ENCODE measurements at regions not wholly inside any gene's neighbourhood (a gene's known extent, or its start where the extent isn't known, plus 50 kb on each side); places are given as distances from the start of the nearest gene placed in this dataset.

DNA sequence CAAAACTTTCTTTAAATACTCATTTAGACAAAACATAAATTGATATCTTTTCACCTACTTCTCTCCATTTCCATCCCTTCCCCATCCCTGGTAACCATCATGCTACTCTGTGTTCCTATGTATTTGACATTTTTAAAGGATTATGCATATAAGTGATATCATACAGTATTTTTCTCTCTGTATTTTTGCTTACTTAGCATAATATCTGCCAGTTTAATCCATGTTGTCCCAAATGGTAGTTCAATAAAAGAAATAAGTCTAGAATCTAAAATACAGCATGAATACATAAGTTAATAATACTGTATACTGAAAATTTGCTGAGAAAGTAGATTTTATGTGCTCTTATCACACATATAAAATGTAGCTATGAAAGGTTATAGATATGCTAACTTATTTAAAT, 190.3 kb upstream of the NAV3 start:
- no peaks in the 10 kb centered on the region for H3K9me3 ChIP-seq
- intact Hi-C loops (cut with DNase I, micrococcal nuclease), result no loop called here
- H3K36me3 ChIP-seq (ENCODE audit: low read depth), result no peaks in the 10 kb centered on the region
- H3K4me1 ChIP-seq (ENCODE audit: low read depth), result no peaks in the 10 kb centered on the region
- H3K4me3 ChIP-seq, result no peak overlapping the region
- ATAC-seq (no peak), DNase-seq (no peak)
- TF ChIP-seq, protein P1, sequence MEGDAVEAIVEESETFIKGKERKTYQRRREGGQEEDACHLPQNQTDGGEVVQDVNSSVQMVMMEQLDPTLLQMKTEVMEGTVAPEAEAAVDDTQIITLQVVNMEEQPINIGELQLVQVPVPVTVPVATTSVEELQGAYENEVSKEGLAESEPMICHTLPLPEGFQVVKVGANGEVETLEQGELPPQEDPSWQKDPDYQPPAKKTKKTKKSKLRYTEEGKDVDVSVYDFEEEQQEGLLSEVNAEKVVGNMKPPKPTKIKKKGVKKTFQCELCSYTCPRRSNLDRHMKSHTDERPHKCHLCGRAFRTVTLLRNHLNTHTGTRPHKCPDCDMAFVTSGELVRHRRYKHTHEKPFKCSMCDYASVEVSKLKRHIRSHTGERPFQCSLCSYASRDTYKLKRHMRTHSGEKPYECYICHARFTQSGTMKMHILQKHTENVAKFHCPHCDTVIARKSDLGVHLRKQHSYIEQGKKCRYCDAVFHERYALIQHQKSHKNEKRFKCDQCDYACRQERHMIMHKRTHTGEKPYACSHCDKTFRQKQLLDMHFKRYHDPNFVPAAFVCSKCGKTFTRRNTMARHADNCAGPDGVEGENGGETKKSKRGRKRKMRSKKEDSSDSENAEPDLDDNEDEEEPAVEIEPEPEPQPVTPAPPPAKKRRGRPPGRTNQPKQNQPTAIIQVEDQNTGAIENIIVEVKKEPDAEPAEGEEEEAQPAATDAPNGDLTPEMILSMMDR (IDR thresholded peaks at IDR 0.05), result no peak

DNA sequence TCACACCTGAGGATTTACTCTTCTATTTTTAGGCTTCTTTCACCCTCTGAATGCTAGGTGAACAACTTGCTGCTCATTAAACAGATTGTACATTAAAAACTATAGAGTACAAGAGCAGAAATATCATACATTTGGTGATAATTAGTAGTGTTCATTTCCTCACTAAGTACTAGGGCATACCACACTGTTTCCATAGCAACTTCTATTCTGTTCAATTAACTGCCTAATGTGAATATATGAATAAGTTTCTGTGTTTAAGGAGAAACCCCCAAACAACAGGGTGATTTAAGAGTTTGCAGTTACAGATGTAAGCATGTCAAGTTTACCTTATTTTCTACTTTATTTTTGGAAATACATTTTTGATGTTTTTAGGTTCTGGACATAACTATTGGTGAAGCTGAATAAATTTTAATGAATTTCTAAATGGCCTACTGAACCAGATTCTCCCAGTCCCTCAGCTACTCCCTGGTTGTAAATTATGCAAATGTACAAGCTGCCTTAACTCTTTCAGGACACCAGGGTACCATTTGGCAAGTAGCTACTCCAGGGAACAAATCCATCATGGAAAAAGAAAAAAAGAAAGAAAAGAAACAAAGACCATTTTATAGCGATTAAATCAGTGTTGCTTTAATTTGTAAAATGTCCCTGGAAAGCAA, 199.8 kb upstream of the NAV3 start:
- TF ChIP-seq, protein P1 (IDR thresholded peaks at IDR 0.05), result no peak
- Histone ChIP-seq H3K9me3 (no peaks in the 10 kb centered on the region), H3K36me3 (ENCODE audit: low read depth) (no peaks in the 10 kb centered on the region), H3K4me1 (ENCODE audit: low read depth) (no peaks in the 10 kb centered on the region), H3K4me3 (no peak overlapping the region)
- no peak for ATAC-seq
- DNase-seq, result no peak
- intact Hi-C loops (cut with DNase I, micrococcal nuclease), result no loop called here

DNA sequence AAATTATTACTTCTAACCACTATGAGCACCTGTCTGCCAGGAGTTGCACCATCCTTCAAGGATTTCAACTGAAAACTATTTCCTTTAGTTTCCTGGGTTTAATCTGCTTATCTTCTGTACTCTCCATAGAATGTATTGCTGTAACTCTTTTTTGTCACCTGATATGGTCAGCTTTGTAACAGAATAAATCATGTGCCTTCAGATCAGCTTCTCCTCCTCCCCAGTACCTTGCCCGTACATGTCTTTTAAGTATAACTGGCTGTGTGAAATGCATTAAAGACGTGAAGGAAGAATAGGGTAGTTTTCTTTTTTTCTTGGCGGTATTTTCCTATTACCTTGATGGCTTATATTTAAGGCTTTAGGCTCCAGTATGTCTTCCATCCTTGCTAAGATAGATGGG, 200.3 kb upstream of the NAV3 start:
- intact Hi-C loops (cut with DNase I, micrococcal nuclease), result no loop called here
- TF ChIP-seq, protein P1 (IDR thresholded peaks at IDR 0.05), result no peak
- Histone ChIP-seq H3K4me1 (ENCODE audit: low read depth) (no peaks in the 10 kb centered on the region), H3K36me3 (ENCODE audit: low read depth) (no peaks in the 10 kb centered on the region), H3K4me3 (no peak overlapping the region), H3K9me3 (no peaks in the 10 kb centered on the region)
- DNase-seq, result no peak
- no peak for ATAC-seq

DNA sequence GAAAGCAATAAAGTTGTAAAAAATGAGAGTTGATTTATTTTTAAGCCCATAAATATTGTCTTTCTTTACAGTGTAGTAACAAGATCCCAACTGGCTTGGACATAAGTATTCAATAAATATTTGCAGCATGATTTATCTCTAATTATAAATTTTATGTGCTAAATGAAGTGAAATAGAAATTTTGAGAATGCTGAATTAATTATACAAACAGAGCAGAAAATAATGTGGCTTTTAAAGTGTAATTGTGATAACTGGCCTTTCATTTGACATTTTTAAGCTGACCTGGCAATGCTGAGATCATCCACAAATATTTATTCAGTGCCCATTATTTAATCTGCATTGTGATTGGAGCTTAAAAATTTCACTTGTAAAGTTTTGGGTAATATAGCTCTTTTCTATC, 201.6 kb upstream of the NAV3 start:
- Histone ChIP-seq H3K36me3 (ENCODE audit: low read depth) (no peaks in the 10 kb centered on the region), H3K4me1 (ENCODE audit: low read depth) (no peaks in the 10 kb centered on the region), H3K4me3 (no peak overlapping the region), H3K9me3 (no peaks in the 10 kb centered on the region)
- ATAC-seq (no peak), DNase-seq (no peak)
- intact Hi-C loops (cut with DNase I, micrococcal nuclease), result no loop called here
- TF ChIP-seq, protein P1 (IDR thresholded peaks at IDR 0.05), result no peak

DNA sequence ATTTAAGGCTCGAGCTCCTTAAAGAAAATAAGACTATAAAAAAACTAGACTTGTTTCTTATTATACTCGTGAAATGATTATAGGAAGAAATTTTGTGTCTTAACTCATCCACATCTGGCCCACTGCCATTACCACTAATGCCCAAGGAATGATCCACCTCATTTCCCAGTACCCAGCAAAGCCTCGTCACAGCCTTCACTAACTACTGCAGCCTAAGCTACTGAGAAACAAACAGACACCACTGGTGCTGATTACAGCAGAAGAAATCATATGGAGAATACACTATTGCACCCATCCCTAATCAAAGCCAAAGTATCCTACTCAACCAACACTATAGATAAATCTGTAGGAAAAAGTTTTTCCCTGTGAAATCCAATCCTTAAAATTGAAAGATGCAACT, 205.3 kb upstream of the NAV3 start:
- no peak overlapping the region for H3K4me3 ChIP-seq
- H3K9me3 ChIP-seq, result no peaks in the 10 kb centered on the region
- no peak for ATAC-seq
- intact Hi-C loops (cut with DNase I, micrococcal nuclease), result no loop called here
- H3K36me3 ChIP-seq (ENCODE audit: low read depth), result no peaks in the 10 kb centered on the region
- DNase-seq, result no peak
- no peaks in the 10 kb centered on the region for H3K4me1 ChIP-seq (ENCODE audit: low read depth)
- TF ChIP-seq, protein P1 (IDR thresholded peaks at IDR 0.05), result no peak

DNA sequence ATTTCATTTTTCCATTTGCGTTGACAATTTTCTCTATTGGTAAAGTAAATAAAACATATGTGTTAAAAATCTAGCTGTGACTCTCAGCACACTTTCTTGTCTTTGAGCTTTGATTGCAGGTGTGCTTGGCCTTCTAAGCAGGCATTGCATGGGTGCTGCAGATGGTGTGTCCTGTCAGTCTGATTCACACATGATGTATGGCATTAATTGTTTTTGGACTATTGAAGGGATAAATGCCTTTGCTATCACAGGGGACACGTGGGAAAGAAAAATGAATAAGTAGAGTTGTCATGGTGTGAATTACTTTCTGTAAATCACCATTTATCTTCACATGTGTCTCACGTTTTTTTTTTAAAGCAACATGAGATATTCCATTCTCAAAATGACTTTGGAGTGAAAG, 211.3 kb upstream of the NAV3 start:
- TF ChIP-seq, protein P1 (IDR thresholded peaks at IDR 0.05), result no peak
- no peaks in the 10 kb centered on the region for H3K36me3 ChIP-seq (ENCODE audit: low read depth)
- no peak overlapping the region for H3K4me3 ChIP-seq
- ATAC-seq, result no peak
- no peak for DNase-seq
- intact Hi-C loops (cut with DNase I, micrococcal nuclease), result no loop called here
- no peaks in the 10 kb centered on the region for H3K4me1 ChIP-seq (ENCODE audit: low read depth)
- H3K9me3 ChIP-seq, result no peaks in the 10 kb centered on the region

Data from mucosa of descending colon (tissue), 3 donors.